PFSK-1 (cell line): ENCODE measurements at regions not wholly inside any gene's neighbourhood (a gene's known extent, or its start where the extent isn't known, plus 50 kb on each side); places are given as distances from the start of the nearest gene placed in this dataset.

ENCODE experiments used
- REST ChIP-seq, 2 experiments: IDR thresholded peaks; 2 replicates each; pipeline versions ENCODE4 v1.6.1 to v1.8.0; 2011 to 2012; ENCODE audit warnings: low read depth in 2 of 2, low read length in 2 of 2, control low read depth in 1 of 2, inconsistent platforms in 1 of 2, mild to moderate bottlenecking in 1 of 2, moderate library complexity in 1 of 2; ENCODE audit not compliant: insufficient read depth in 1 of 2
- SIN3A ChIP-seq: IDR thresholded peaks from 2 replicates; pipeline ENCODE4 v1.6.1; 2012; ENCODE audit warnings: mild to moderate bottlenecking, low read length, moderate library complexity, borderline replicate concordance; ENCODE audit not compliant: insufficient read depth

GRCh38 chr18:61091379-61091778, 241.9 kb upstream of the CDH20 start:
- no peak for TF ChIP-seq REST (IDR thresholded peaks at IDR 0.05; ENCODE audit: insufficient read depth in 1 of 2, low read depth in 2 of 2, low read length in 2 of 2)
- no peak for TF ChIP-seq SIN3A
